ENCODE measurements at regions not wholly inside any gene's neighbourhood (a gene's known extent, or its start where the extent isn't known, plus 50 kb on each side); places are given as distances from the start of the nearest gene placed in this dataset.
"Not testable (repeated sequence)": the region's sequence is repeated elsewhere in the genome, so short reads cannot be mapped to it uniquely, and the experiment has no call there.

GRCh38 chr6:113718588-113718987 lies 138.6 kb upstream of the MARCKS start:
- TF ChIP-seq, protein P1, sequence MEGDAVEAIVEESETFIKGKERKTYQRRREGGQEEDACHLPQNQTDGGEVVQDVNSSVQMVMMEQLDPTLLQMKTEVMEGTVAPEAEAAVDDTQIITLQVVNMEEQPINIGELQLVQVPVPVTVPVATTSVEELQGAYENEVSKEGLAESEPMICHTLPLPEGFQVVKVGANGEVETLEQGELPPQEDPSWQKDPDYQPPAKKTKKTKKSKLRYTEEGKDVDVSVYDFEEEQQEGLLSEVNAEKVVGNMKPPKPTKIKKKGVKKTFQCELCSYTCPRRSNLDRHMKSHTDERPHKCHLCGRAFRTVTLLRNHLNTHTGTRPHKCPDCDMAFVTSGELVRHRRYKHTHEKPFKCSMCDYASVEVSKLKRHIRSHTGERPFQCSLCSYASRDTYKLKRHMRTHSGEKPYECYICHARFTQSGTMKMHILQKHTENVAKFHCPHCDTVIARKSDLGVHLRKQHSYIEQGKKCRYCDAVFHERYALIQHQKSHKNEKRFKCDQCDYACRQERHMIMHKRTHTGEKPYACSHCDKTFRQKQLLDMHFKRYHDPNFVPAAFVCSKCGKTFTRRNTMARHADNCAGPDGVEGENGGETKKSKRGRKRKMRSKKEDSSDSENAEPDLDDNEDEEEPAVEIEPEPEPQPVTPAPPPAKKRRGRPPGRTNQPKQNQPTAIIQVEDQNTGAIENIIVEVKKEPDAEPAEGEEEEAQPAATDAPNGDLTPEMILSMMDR (IDR thresholded peaks at IDR 0.05), result no peak
- Histone ChIP-seq H3K4me1 (peaks cover 0 to 10% (median 0%) of the 10 kb centered on the region in 9 donors), H3K36me3 (no peaks in the 10 kb centered on the region), H3K4me3 (no peak overlapping the region), H3K9me3 (no peaks in the 10 kb centered on the region), H3K27me3 (no peaks in the 10 kb centered on the region), H3K27ac (no peak overlapping the region)
- WGBS, 2 donors, result 86 to 89% methylated on average over 4 of the region's 4 CpGs
- DNase-seq (no peak), ATAC-seq (no peak)
- intact Hi-C loops (cut with DNase I), result loop anchor here in 1 of 10 donors (2.0 kb wide), 1 partner anchor 48 kb away; no protein-coding TSS in a partner anchor

GRCh38 chr6:113719064-113719463 lies 138.1 kb upstream of the MARCKS start:
- H3K4me3 ChIP-seq, result no peak overlapping the region
- H3K9me3 ChIP-seq, result no peaks in the 10 kb centered on the region
- TF ChIP-seq, protein P1 (IDR thresholded peaks at IDR 0.05), result no peak
- no peak overlapping the region for H3K27ac ChIP-seq
- ATAC-seq (no peak), DNase-seq (no peak)
- intact Hi-C loops (cut with DNase I), result loop anchor here in 1 of 10 donors (2.0 kb wide), 1 partner anchor 48 kb away; no protein-coding TSS in a partner anchor
- peaks cover 0 to 10% (median 0%) of the 10 kb centered on the region in 9 donors for H3K4me1 ChIP-seq
- H3K36me3 ChIP-seq, result no peaks in the 10 kb centered on the region
- H3K27me3 ChIP-seq, result no peaks in the 10 kb centered on the region
- 97 to 99% methylated on average over 2 of the region's 2 CpGs for WGBS, 2 donors

- DNase-seq (no peak), ATAC-seq (no peak)
- TF ChIP-seq, protein P1 (IDR thresholded peaks at IDR 0.05), result no peak
- intact Hi-C loops (cut with DNase I), result loop anchor here in 1 of 10 donors (2.0 kb wide), 1 partner anchor 47 kb away; no protein-coding TSS in a partner anchor
- no peaks in the 10 kb centered on the region for H3K36me3 ChIP-seq
- no peaks in the 10 kb centered on the region for H3K9me3 ChIP-seq
- 94 to 98% methylated on average over 4 of the region's 4 CpGs for WGBS, 2 donors
- no peak overlapping the region for H3K27ac ChIP-seq
- H3K27me3 ChIP-seq, result no peaks in the 10 kb centered on the region
- H3K4me1 ChIP-seq, result peaks cover 0 to 10% (median 0%) of the 10 kb centered on the region in 9 donors
- H3K4me3 ChIP-seq, result no peak overlapping the region
Observed at GRCh38 chr6:113719545-113719944, 137.6 kb upstream of the MARCKS start.

DNA sequence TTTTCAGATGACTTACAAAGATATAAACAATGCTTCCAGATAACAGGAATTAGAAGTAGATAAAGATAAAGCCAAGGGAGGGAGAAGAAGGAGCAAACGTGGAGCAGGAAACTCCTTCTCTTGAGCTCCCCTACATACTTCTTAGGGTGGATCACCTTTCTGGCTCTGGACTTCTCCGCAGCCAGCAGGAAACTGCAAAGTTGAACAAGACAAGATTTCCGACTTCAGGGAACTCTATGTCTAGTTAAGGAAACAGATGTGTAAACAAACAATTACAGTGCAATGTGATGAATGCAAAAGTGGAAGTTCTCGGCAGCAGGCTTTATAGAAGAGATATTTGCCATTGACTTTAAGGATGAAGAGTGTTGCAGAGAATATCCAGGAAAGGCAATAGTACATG lies 134.0 kb upstream of the MARCKS start:
- peaks cover 0 to 10% (median 0%) of the 10 kb centered on the region in 9 donors for H3K4me1 ChIP-seq
- H3K4me3 ChIP-seq, result no peak overlapping the region
- 31 to 59% methylated on average over 4 of the region's 4 CpGs for WGBS, 2 donors
- H3K27ac ChIP-seq, result peak overlapping the region in 2 of 10 donors; percentile 2 to 6
- intact Hi-C loops (cut with DNase I), result no loop called here
- TF ChIP-seq, protein P1 (IDR thresholded peaks at IDR 0.05), result no peak
- no peaks in the 10 kb centered on the region for H3K9me3 ChIP-seq
- peak in 5 of 8 donors; percentile 42 to 76 (median 71) for ATAC-seq
- DNase-seq, result no peak
- no peaks in the 10 kb centered on the region for H3K27me3 ChIP-seq
- no peaks in the 10 kb centered on the region for H3K36me3 ChIP-seq

GRCh38 chr6:113724927-113725326 lies 132.2 kb upstream of the MARCKS start:
- DNase-seq; H3K4me3 ChIP-seq; H3K4me1 ChIP-seq; H3K27ac ChIP-seq; H3K36me3 ChIP-seq; intact Hi-C loops (cut with DNase I); H3K27me3 ChIP-seq; H3K9me3 ChIP-seq; ATAC-seq: not testable (repeated sequence)
- WGBS, 2 donors, result 80 to 88% methylated on average over 2 of the region's 2 CpGs
